PC-3 (cell line): ENCODE measurements at regions not wholly inside any gene's neighbourhood (a gene's known extent, or its start where the extent isn't known, plus 50 kb on each side); places are given as distances from the start of the nearest gene placed in this dataset.

Source experiments
- ATAC-seq: fragments of 200-7000 bp; cut with Tn5 transposase; 2 replicates; pipeline ENCODE4 v1.9.1; 2020; ENCODE audit warnings: mild to moderate bottlenecking, moderate library complexity
- BruUV-seq: library from RNA; stranded (reverse); fragments of 400-500 nt; replicated peaks from 2 replicates; lab custom pipeline; 2021; lab: Mats Ljungman, UMichigan
- CTCF ChIA-PET: fragments of 300-600 bp; sonication (Branson Sonifier 250); formaldehyde crosslinking; loops from one replicate; lab custom pipeline; 2022; ENCODE audit warnings: antibody characterized with exemption; lab: Charles Lee
- POLR2A ChIA-PET: fragments of 300-600 bp; sonication (Branson Sonifier 250); formaldehyde crosslinking; loops from one replicate; lab custom pipeline; 2022; ENCODE audit warnings: antibody characterized with exemption; ENCODE audit not compliant: unreplicated experiment; lab: Charles Lee
- DNase-seq: peaks from one replicate; pipeline ENCODE4 v3.0.0-alpha.2; 2015
- H2AFZ ChIP-seq: fragments of 300-600 bp; sonication (generic); 2 replicates; pipeline ENCODE4 v1.6.0; 2016; ENCODE audit warnings: antibody characterized with exemption, low read length
- H3F3A ChIP-seq: fragments of 300-600 bp; sonication (generic); one replicate; pipeline ENCODE4 v1.6.0; 2017; ENCODE audit warnings: antibody characterized with exemption, low read length, control low read depth, mild to moderate bottlenecking; ENCODE audit not compliant: unreplicated experiment
- H3K27ac ChIP-seq: fragments of 300-600 bp; sonication (generic); 2 replicates; pipeline ENCODE4 v1.5.1; 2016; ENCODE audit warnings: mild to moderate bottlenecking, low read length
- H3K27me3 ChIP-seq: fragments of 300-600 bp; sonication (generic); 2 replicates; pipeline ENCODE4 v1.6.1; 2016; ENCODE audit warnings: low read length, mixed read lengths
- H3K36me3 ChIP-seq: fragments of 300-600 bp; sonication (generic); 2 replicates; pipeline ENCODE4 v1.6.1; 2016; ENCODE audit warnings: low read depth, mixed run types, low read length, mixed read lengths
- H3K4me1 ChIP-seq: fragments of 300-600 bp; sonication (generic); 2 replicates; pipeline ENCODE4 v1.5.1; 2016; ENCODE audit warnings: low read length; ENCODE audit not compliant: insufficient read depth
- H3K4me2 ChIP-seq: fragments of 300-600 bp; sonication (generic); 2 replicates; pipeline ENCODE4 v1.6.0; 2016; ENCODE audit warnings: low read length
- H3K4me3 ChIP-seq: fragments of 300-600 bp; sonication (generic); 2 replicates; pipeline ENCODE4 v1.5.1; 2016; ENCODE audit warnings: mild to moderate bottlenecking, low read length, mixed read lengths
- H3K79me2 ChIP-seq: fragments of 300-600 bp; sonication (generic); 2 replicates; pipeline ENCODE4 v1.6.1; 2017; ENCODE audit warnings: low read length, mixed read lengths
- H3K9ac ChIP-seq: fragments of 300-600 bp; sonication (generic); 2 replicates; pipeline ENCODE4 v1.6.0; 2016; ENCODE audit warnings: mild to moderate bottlenecking, low read length
- H3K9me2 ChIP-seq: fragments of 300-600 bp; sonication (generic); replicated peaks from 2 replicates; pipeline ENCODE4 v1.6.1; 2016; ENCODE audit warnings: mixed run types, low read length, mixed read lengths
- H3K9me3 ChIP-seq: fragments of 300-600 bp; sonication (generic); 2 replicates; pipeline ENCODE4 v1.6.1; 2016; ENCODE audit warnings: low read length, mixed read lengths
- H4K20me1 ChIP-seq: fragments of 300-600 bp; sonication (generic); 2 replicates; pipeline ENCODE4 v1.6.1; 2016; ENCODE audit warnings: low read length, mixed read lengths
- CTCF ChIP-seq: fragments of 300-600 bp; sonication (generic); conservative IDR thresholded peaks from 2 replicates; pipeline ENCODE4 v1.5.1; 2017; ENCODE audit warnings: antibody characterized with exemption, low read depth, mild to moderate bottlenecking, low read length
- EZH2 ChIP-seq: fragments of 300-600 bp; sonication (generic); IDR thresholded peaks from one replicate; pipeline ENCODE4 v1.6.1; 2017; ENCODE audit warnings: antibody characterized with exemption, mild to moderate bottlenecking, low read length; ENCODE audit not compliant: unreplicated experiment
- EZH2phosphoT487 ChIP-seq: fragments of 300-600 bp; sonication (generic); IDR thresholded peaks from 2 replicates; pipeline ENCODE4 v1.6.1; 2018; ENCODE audit warnings: mild to moderate bottlenecking, antibody characterized with exemption, low read length, borderline replicate concordance
- intact Hi-C: fragments of 100-400 bp; cut with micrococcal nuclease; formaldehyde crosslinking; loops from 2 replicates; pipeline ENCODE4 v1.9.0; 2023

GRCh38 chr4:36489798-36490197 lies 208.4 kb downstream of the DTHD1 start:
- Histone ChIP-seq H3K4me3 (no peak overlapping the region), H3K9me3 (no peaks in the 10 kb centered on the region), H3K27me3 (no peaks in the 10 kb centered on the region), H3K9ac (no peak overlapping the region), H3K4me1 (no peaks in the 10 kb centered on the region), H4K20me1 (no peaks in the 10 kb centered on the region), H3K79me2 (no peaks in the 10 kb centered on the region), H2AFZ (no peak overlapping the region), H3F3A (no peaks in the 10 kb centered on the region), H3K27ac (no peak overlapping the region), H3K36me3 (no peaks in the 10 kb centered on the region), H3K4me2 (no peak overlapping the region), H3K9me2 (no peaks in the 10 kb centered on the region)
- TF ChIP-seq CTCF (no peak), EZH2phosphoT487 (no peak), EZH2 (no peak)
- POLR2A ChIA-PET, result no interaction called here
- CTCF ChIA-PET, result no interaction called here
- DNase-seq, result no peak
- no TSS peak for BruUV-seq
- ATAC-seq, result no peak
- intact Hi-C loops, result no loop called here

GRCh38 chr4:36492041-36492440 lies 210.6 kb downstream of the DTHD1 start:
- Histone ChIP-seq H3K4me3 (no peak overlapping the region), H3F3A (no peaks in the 10 kb centered on the region), H3K4me2 (no peak overlapping the region), H3K9me2 (no peaks in the 10 kb centered on the region), H4K20me1 (no peaks in the 10 kb centered on the region), H3K27ac (no peak overlapping the region), H3K9me3 (no peaks in the 10 kb centered on the region), H3K36me3 (no peaks in the 10 kb centered on the region), H2AFZ (no peak overlapping the region), H3K4me1 (no peaks in the 10 kb centered on the region), H3K9ac (no peak overlapping the region), H3K27me3 (no peaks in the 10 kb centered on the region), H3K79me2 (no peaks in the 10 kb centered on the region)
- no TSS peak for BruUV-seq
- no peak for ATAC-seq
- no peak for DNase-seq
- POLR2A ChIA-PET, result no interaction called here
- intact Hi-C loops, result no loop called here
- TF ChIP-seq EZH2 (no peak), EZH2phosphoT487 (no peak), CTCF (no peak)
- CTCF ChIA-PET, result no interaction called here

- ChIA-PET POLR2A (no interaction called here), CTCF (no interaction called here)
- Histone ChIP-seq H3K9me2 (no peaks in the 10 kb centered on the region), H3F3A (no peaks in the 10 kb centered on the region), H3K27me3 (no peaks in the 10 kb centered on the region), H2AFZ (no peak overlapping the region), H4K20me1 (no peaks in the 10 kb centered on the region), H3K27ac (no peak overlapping the region), H3K9ac (no peak overlapping the region), H3K4me1 (no peaks in the 10 kb centered on the region), H3K4me2 (no peak overlapping the region), H3K79me2 (no peaks in the 10 kb centered on the region), H3K9me3 (no peaks in the 10 kb centered on the region), H3K4me3 (no peak overlapping the region), H3K36me3 (no peaks in the 10 kb centered on the region)
- no TSS peak for BruUV-seq
- ATAC-seq (no peak), DNase-seq (no peak)
- TF ChIP-seq EZH2phosphoT487 (no peak), EZH2 (no peak), CTCF (no peak)
- intact Hi-C loops, result no loop called here
These were observed 211.2 kb downstream of the DTHD1 start for GRCh38 chr4:36492590-36492989.
